Mesothelial cell of epicardium (in vitro differentiated cells): ENCODE measurements at regions not wholly inside any gene's neighbourhood (a gene's known extent, or its start where the extent isn't known, plus 50 kb on each side); places are given as distances from the start of the nearest gene placed in this dataset.

ENCODE experiments used
- DNase-seq, 2 experiments: peaks; one replicate each; pipeline ENCODE4 v3.0.0; 2021; ENCODE audit warnings: low spot score in 2 of 2; ENCODE audit not compliant: unreplicated experiment in 2 of 2
- H3K27ac Mint-ChIP-seq: 2 replicates; pipeline ENCODE4 v1.8.0; 2021; ENCODE audit warnings: mixed read lengths
- H3K27me3 Mint-ChIP-seq: 2 replicates; pipeline ENCODE4 v1.8.0; 2021; ENCODE audit warnings: low read depth, mixed read lengths
- H3K36me3 Mint-ChIP-seq: 2 replicates; pipeline ENCODE4 v1.8.0; 2021; ENCODE audit warnings: mixed read lengths
- H3K4me1 Mint-ChIP-seq: 2 replicates; pipeline ENCODE4 v1.8.0; 2021; ENCODE audit warnings: mixed read lengths
- H3K4me3 Mint-ChIP-seq: 2 replicates; pipeline ENCODE4 v1.8.0; 2021; ENCODE audit warnings: mild to moderate bottlenecking, moderate library complexity, mixed read lengths
- H3K9me3 Mint-ChIP-seq: 2 replicates; pipeline ENCODE4 v1.8.0; 2021; ENCODE audit warnings: mixed read lengths
- TF ChIP-seq, protein P1 (sequence below): fragments of 200-600 bp; sonication (generic); IDR thresholded peaks from one replicate; pipeline ENCODE4 v1.5.0; 2021; ENCODE audit warnings: antibody characterized with exemption; ENCODE audit not compliant: unreplicated experiment

DNA sequence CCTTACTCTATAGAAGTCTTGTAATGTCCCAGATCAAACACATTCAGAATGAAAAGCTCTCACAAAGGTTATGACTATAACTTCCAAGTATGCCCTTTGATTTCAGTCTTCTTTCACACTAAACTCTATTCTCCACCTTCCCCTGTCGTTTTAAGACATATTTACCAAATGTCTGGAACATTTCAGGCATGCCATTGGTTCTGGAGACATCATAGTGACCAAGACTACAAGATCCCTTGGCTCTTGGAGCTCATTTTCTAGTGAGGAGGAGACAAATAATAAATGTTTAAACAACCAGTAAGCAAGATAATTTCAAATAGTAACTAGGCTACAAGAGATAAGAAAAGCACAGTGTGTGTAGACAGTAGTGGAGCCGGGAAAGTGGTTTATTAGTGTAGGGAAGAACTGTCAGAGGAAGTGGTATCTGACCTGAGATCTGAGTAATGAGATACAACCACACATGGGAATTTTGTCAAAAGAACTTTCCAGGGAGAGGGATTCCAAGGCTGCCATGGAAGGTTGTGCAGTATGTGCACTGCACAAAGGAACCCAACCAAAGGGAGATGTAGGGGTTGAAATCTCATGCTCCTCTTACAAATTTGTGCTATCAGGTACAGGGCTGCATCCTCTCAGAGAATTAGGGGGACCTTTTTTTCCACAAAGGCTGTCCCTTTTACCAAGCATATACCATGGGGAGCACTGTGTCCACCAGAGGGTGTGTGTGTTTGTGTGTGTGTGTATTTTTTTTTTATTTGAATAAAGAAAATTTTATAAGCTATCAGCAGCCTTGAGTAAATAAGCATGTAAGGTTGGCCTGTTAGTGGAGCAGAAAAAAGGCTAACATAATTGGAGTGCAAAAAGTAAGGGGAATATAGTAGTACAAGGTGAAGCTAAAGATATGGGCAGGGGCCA lies 1279.1 kb upstream of the WWC1 start:
- Mint-ChIP-seq H3K4me1 (peaks cover 25% of the 10 kb centered on the region), H3K4me3 (no peak overlapping the region), H3K27ac (no peak overlapping the region), H3K27me3 (no peaks in the 10 kb centered on the region), H3K36me3 (peaks cover 9% of the 10 kb centered on the region), H3K9me3 (peaks cover 20% of the 10 kb centered on the region)
- DNase-seq, result no peak
- TF ChIP-seq, protein P1, sequence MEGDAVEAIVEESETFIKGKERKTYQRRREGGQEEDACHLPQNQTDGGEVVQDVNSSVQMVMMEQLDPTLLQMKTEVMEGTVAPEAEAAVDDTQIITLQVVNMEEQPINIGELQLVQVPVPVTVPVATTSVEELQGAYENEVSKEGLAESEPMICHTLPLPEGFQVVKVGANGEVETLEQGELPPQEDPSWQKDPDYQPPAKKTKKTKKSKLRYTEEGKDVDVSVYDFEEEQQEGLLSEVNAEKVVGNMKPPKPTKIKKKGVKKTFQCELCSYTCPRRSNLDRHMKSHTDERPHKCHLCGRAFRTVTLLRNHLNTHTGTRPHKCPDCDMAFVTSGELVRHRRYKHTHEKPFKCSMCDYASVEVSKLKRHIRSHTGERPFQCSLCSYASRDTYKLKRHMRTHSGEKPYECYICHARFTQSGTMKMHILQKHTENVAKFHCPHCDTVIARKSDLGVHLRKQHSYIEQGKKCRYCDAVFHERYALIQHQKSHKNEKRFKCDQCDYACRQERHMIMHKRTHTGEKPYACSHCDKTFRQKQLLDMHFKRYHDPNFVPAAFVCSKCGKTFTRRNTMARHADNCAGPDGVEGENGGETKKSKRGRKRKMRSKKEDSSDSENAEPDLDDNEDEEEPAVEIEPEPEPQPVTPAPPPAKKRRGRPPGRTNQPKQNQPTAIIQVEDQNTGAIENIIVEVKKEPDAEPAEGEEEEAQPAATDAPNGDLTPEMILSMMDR, result no peak

- TF ChIP-seq, protein P1, result no peak
- no peak for DNase-seq
- Mint-ChIP-seq H3K36me3 (peaks cover 9% of the 10 kb centered on the region), H3K27me3 (no peaks in the 10 kb centered on the region), H3K27ac (no peak overlapping the region), H3K9me3 (peaks cover 20% of the 10 kb centered on the region), H3K4me3 (no peak overlapping the region), H3K4me1 (peaks cover 9% of the 10 kb centered on the region)
These were observed 1276.9 kb upstream of the WWC1 start for GRCh38 chr5:167014401-167015056.

DNA sequence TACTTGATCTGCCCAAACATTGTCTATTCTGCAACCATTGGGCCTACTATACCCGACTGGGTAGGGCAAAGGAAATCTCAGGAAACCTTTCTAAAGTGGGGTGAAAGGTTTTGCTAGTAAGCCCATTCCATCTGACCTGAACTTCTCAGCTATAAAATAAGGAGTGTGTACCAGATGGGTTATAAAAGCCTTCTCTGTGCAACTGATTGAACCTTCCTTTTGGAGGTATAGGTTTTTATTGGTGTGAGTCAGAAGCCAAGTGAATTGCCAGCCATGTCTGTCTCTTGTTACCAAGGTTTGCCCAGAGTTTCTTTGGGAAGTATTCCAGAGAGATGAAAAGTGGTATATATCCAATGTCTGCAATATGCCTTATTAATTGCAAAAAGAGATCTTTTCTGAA lies 1271.0 kb upstream of the WWC1 start:
- H3K4me3 Mint-ChIP-seq, result no peak overlapping the region
- H3K4me1 Mint-ChIP-seq, result no peaks in the 10 kb centered on the region
- TF ChIP-seq, protein P1, result no peak
- DNase-seq, result no peak
- H3K27ac Mint-ChIP-seq, result no peak overlapping the region
- peaks cover 4% of the 10 kb centered on the region for H3K36me3 Mint-ChIP-seq
- H3K9me3 Mint-ChIP-seq, result peaks cover 8% of the 10 kb centered on the region
- no peaks in the 10 kb centered on the region for H3K27me3 Mint-ChIP-seq

GRCh38 chr5:167029488-167029887 lies 1262.0 kb upstream of the WWC1 start:
- no peak for DNase-seq
- H3K4me3 Mint-ChIP-seq, result no peak overlapping the region
- H3K36me3 Mint-ChIP-seq, result no peaks in the 10 kb centered on the region
- H3K4me1 Mint-ChIP-seq, result peaks cover 10% of the 10 kb centered on the region
- TF ChIP-seq, protein P1, result no peak
- no peak overlapping the region for H3K27ac Mint-ChIP-seq
- no peaks in the 10 kb centered on the region for H3K9me3 Mint-ChIP-seq
- peaks cover 3% of the 10 kb centered on the region for H3K27me3 Mint-ChIP-seq

GRCh38 chr5:167030500-167031120 lies 1260.8 kb upstream of the WWC1 start:
- Mint-ChIP-seq H3K4me3 (no peak overlapping the region), H3K27ac (no peak overlapping the region), H3K4me1 (peaks cover 10% of the 10 kb centered on the region), H3K36me3 (no peaks in the 10 kb centered on the region), H3K9me3 (no peaks in the 10 kb centered on the region), H3K27me3 (peaks cover 3% of the 10 kb centered on the region)
- no peak for DNase-seq
- TF ChIP-seq, protein P1, result peak; percentile 39
